ENCODE measurements at regions not wholly inside any gene's neighbourhood (a gene's known extent, or its start where the extent isn't known, plus 50 kb on each side); places are given as distances from the start of the nearest gene placed in this dataset.

GRCh38 chr15:46525984-46526725 lies 891.3 kb downstream of the SQOR start:
- DNase-seq (ENCODE audit: insufficient read length) (no peak), FAIRE-seq (no peak)
- TF ChIP-seq TAF1 (IDR thresholded peaks at IDR 0.05; ENCODE audit: borderline replicate concordance, low read depth, low read length) (no peak), POLR2AphosphoS5 (IDR thresholded peaks at IDR 0.05; ENCODE audit: low read depth, low read length) (no peak), POLR2A (IDR thresholded peaks at IDR 0.05; ENCODE audit: low read depth, low read length) (no peak)

- DNase-seq (ENCODE audit: insufficient read length) (no peak), FAIRE-seq (no peak)
- no peak for TF ChIP-seq TAF1 (IDR thresholded peaks at IDR 0.05; ENCODE audit: borderline replicate concordance, low read depth, low read length)
- TF ChIP-seq POLR2A (IDR thresholded peaks at IDR 0.05; ENCODE audit: low read depth, low read length) = no peak
- TF ChIP-seq POLR2AphosphoS5 (IDR thresholded peaks at IDR 0.05; ENCODE audit: low read depth, low read length) = no peak
Measured at GRCh38 chr15:46526726-46527110, 891.9 kb downstream of the SQOR start.

GRCh38 chr15:46543626-46544025 lies 908.8 kb downstream of the SQOR start:
- TF ChIP-seq TAF1 (IDR thresholded peaks at IDR 0.05; ENCODE audit: borderline replicate concordance, low read depth, low read length) = no peak
- TF ChIP-seq POLR2AphosphoS5 (IDR thresholded peaks at IDR 0.05; ENCODE audit: low read depth, low read length) = no peak
- no peak for TF ChIP-seq POLR2A (IDR thresholded peaks at IDR 0.05; ENCODE audit: low read depth, low read length)

GRCh38 chr15:46548989-46549388 lies 914.2 kb downstream of the SQOR start:
- FAIRE-seq = no peak
- no peak for DNase-seq (ENCODE audit: insufficient read length)
- TF ChIP-seq POLR2A (IDR thresholded peaks at IDR 0.05; ENCODE audit: low read depth, low read length) (no peak), POLR2AphosphoS5 (IDR thresholded peaks at IDR 0.05; ENCODE audit: low read depth, low read length) (no peak), TAF1 (IDR thresholded peaks at IDR 0.05; ENCODE audit: borderline replicate concordance, low read depth, low read length) (no peak)

More at GRCh38 chr15:46543626-46544025, 908.8 kb downstream of the SQOR start:
- FAIRE-seq (no peak), DNase-seq (ENCODE audit: insufficient read length) (no peak)

- FAIRE-seq = no peak
Measured at GRCh38 chr15:46552316-46552715, 917.5 kb downstream of the SQOR start.

GRCh38 chr15:46555547-46555946 lies 920.7 kb downstream of the SQOR start:
- DNase-seq (ENCODE audit: insufficient read length) (no peak), FAIRE-seq (no peak)
- TF ChIP-seq POLR2AphosphoS5 (IDR thresholded peaks at IDR 0.05; ENCODE audit: low read depth, low read length) (no peak), POLR2A (IDR thresholded peaks at IDR 0.05; ENCODE audit: low read depth, low read length) (no peak), TAF1 (IDR thresholded peaks at IDR 0.05; ENCODE audit: borderline replicate concordance, low read depth, low read length) (no peak)

More at GRCh38 chr15:46552316-46552715, 917.5 kb downstream of the SQOR start:
- DNase-seq (ENCODE audit: insufficient read length) = no peak
- no peak for TF ChIP-seq POLR2A (IDR thresholded peaks at IDR 0.05; ENCODE audit: low read depth, low read length)
- no peak for TF ChIP-seq POLR2AphosphoS5 (IDR thresholded peaks at IDR 0.05; ENCODE audit: low read depth, low read length)
- TF ChIP-seq TAF1 (IDR thresholded peaks at IDR 0.05; ENCODE audit: borderline replicate concordance, low read depth, low read length) = no peak

GRCh38 chr15:46556010-46556409 lies 921.2 kb downstream of the SQOR start:
- DNase-seq (ENCODE audit: insufficient read length) = no peak
- FAIRE-seq = no peak
- TF ChIP-seq POLR2AphosphoS5 (IDR thresholded peaks at IDR 0.05; ENCODE audit: low read depth, low read length) = no peak
- TF ChIP-seq TAF1 (IDR thresholded peaks at IDR 0.05; ENCODE audit: borderline replicate concordance, low read depth, low read length) = no peak
- TF ChIP-seq POLR2A (IDR thresholded peaks at IDR 0.05; ENCODE audit: low read depth, low read length) = no peak

- no peak for TF ChIP-seq POLR2AphosphoS5 (IDR thresholded peaks at IDR 0.05; ENCODE audit: low read depth, low read length)
- TF ChIP-seq POLR2A (IDR thresholded peaks at IDR 0.05; ENCODE audit: low read depth, low read length) = no peak
- TF ChIP-seq TAF1 (IDR thresholded peaks at IDR 0.05; ENCODE audit: borderline replicate concordance, low read depth, low read length) = no peak
- DNase-seq (ENCODE audit: insufficient read length) = no peak
- no peak for FAIRE-seq
Measured at GRCh38 chr15:46556559-46557379, 921.9 kb downstream of the SQOR start.

GRCh38 chr15:46567968-46568367 lies 933.1 kb downstream of the SQOR start:
- DNase-seq (ENCODE audit: insufficient read length) (no peak), FAIRE-seq (no peak)
- TF ChIP-seq TAF1 (IDR thresholded peaks at IDR 0.05; ENCODE audit: borderline replicate concordance, low read depth, low read length) (no peak), POLR2AphosphoS5 (IDR thresholded peaks at IDR 0.05; ENCODE audit: low read depth, low read length) (no peak), POLR2A (IDR thresholded peaks at IDR 0.05; ENCODE audit: low read depth, low read length) (no peak)

GRCh38 chr15:46569781-46570180 lies 935.0 kb downstream of the SQOR start:
- DNase-seq (ENCODE audit: insufficient read length) (no peak), FAIRE-seq (no peak)
- TF ChIP-seq TAF1 (IDR thresholded peaks at IDR 0.05; ENCODE audit: borderline replicate concordance, low read depth, low read length) = no peak
- TF ChIP-seq POLR2A (IDR thresholded peaks at IDR 0.05; ENCODE audit: low read depth, low read length) = no peak
- TF ChIP-seq POLR2AphosphoS5 (IDR thresholded peaks at IDR 0.05; ENCODE audit: low read depth, low read length) = no peak

GRCh38 chr15:46576646-46577395 lies 942.0 kb downstream of the SQOR start:
- no peak for FAIRE-seq

More at GRCh38 chr15:46576646-46577395, 942.0 kb downstream of the SQOR start:
- DNase-seq (ENCODE audit: insufficient read length) = no peak
- TF ChIP-seq TAF1 (IDR thresholded peaks at IDR 0.05; ENCODE audit: borderline replicate concordance, low read depth, low read length) (no peak), POLR2AphosphoS5 (IDR thresholded peaks at IDR 0.05; ENCODE audit: low read depth, low read length) (no peak), POLR2A (IDR thresholded peaks at IDR 0.05; ENCODE audit: low read depth, low read length) (no peak)

All from GM12892 (cell line).